GM21447 (cell line): ENCODE measurements at regions not wholly inside any gene's neighbourhood (a gene's known extent, or its start where the extent isn't known, plus 50 kb on each side); places are given as distances from the start of the nearest gene placed in this dataset.

Experiments used
- ATAC-seq: cut with Tn5 transposase; IDR thresholded peaks from one replicate; pipeline ENCODE4 v1.9.1; 2021; ENCODE audit not compliant: unreplicated experiment

- ATAC-seq, result no peak
Measured at GRCh38 chr6:121499666-121500065, 64.2 kb downstream of the GJA1 start.

GRCh38 chr6:121503589-121503991 lies 68.1 kb downstream of the GJA1 start:
- no peak for ATAC-seq

- ATAC-seq, result no peak
Measured at GRCh38 chr6:121504227-121504626, 68.8 kb downstream of the GJA1 start.

- no peak for ATAC-seq
Measured at GRCh38 chr6:121505284-121505683, 69.8 kb downstream of the GJA1 start.

- no peak for ATAC-seq
Measured at GRCh38 chr6:121506761-121507754, 71.6 kb downstream of the GJA1 start.

- ATAC-seq, result no peak
Measured at GRCh38 chr6:121510568-121511177, 75.2 kb downstream of the GJA1 start.

GRCh38 chr6:121515630-121516265 lies 80.3 kb downstream of the GJA1 start:
- no peak for ATAC-seq

GRCh38 chr6:121516331-121516730 lies 80.9 kb downstream of the GJA1 start:
- ATAC-seq, result no peak

- no peak for ATAC-seq
Measured at GRCh38 chr6:121520337-121521163, 85.1 kb downstream of the GJA1 start.

GRCh38 chr6:121521164-121521555 lies 85.7 kb downstream of the GJA1 start:
- no peak for ATAC-seq

- no peak for ATAC-seq
Measured at GRCh38 chr6:121522265-121522664, 86.8 kb downstream of the GJA1 start.

- no peak for ATAC-seq
Measured at GRCh38 chr6:121522771-121523386, 87.4 kb downstream of the GJA1 start.

GRCh38 chr6:121523628-121524027 lies 88.2 kb downstream of the GJA1 start:
- no peak for ATAC-seq

GRCh38 chr6:121526282-121526681 lies 90.8 kb downstream of the GJA1 start:
- ATAC-seq, result no peak

GRCh38 chr6:121531658-121532169 lies 96.3 kb downstream of the GJA1 start:
- no peak for ATAC-seq

- ATAC-seq, result no peak
Measured at GRCh38 chr6:121533321-121533841, 97.9 kb downstream of the GJA1 start.

- ATAC-seq, result no peak
Measured at GRCh38 chr6:121535777-121536176, 100.3 kb downstream of the GJA1 start.

- no peak for ATAC-seq
Measured at GRCh38 chr6:121536345-121536744, 100.9 kb downstream of the GJA1 start.

GRCh38 chr6:121539439-121539838 lies 104.0 kb downstream of the GJA1 start:
- ATAC-seq, result no peak

GRCh38 chr6:121540210-121540609 lies 104.8 kb downstream of the GJA1 start:
- no peak for ATAC-seq
